ENCODE measurements at regions not wholly inside any gene's neighbourhood (a gene's known extent, or its start where the extent isn't known, plus 50 kb on each side); places are given as distances from the start of the nearest gene placed in this dataset.
"Not testable (repeated sequence)": the region's sequence is repeated elsewhere in the genome, so short reads cannot be mapped to it uniquely, and the experiment has no call there.

DNA sequence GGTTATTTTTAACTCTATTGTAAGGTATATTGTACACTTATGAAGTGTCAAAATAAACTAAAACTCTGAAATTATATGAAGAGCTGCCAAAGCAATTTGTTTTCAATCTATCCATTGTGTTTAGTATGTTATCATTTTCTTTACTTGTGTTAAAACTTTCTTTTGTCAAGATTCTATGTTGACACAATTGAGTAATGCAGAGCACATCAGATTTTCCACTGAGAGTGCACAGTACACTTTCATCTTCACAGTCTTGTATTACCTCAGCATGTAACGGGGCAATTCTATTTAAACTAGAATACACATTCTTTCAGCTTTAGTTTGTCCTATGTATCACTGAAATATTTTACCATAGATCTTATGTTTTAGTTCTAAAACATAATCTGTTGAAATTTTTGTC, 304.4 kb upstream of the ZC3H15 start:
- TF ChIP-seq TSC22D4 (tag; IDR thresholded peaks at IDR 0.05), result no peak
- TF ChIP-seq, protein P1, sequence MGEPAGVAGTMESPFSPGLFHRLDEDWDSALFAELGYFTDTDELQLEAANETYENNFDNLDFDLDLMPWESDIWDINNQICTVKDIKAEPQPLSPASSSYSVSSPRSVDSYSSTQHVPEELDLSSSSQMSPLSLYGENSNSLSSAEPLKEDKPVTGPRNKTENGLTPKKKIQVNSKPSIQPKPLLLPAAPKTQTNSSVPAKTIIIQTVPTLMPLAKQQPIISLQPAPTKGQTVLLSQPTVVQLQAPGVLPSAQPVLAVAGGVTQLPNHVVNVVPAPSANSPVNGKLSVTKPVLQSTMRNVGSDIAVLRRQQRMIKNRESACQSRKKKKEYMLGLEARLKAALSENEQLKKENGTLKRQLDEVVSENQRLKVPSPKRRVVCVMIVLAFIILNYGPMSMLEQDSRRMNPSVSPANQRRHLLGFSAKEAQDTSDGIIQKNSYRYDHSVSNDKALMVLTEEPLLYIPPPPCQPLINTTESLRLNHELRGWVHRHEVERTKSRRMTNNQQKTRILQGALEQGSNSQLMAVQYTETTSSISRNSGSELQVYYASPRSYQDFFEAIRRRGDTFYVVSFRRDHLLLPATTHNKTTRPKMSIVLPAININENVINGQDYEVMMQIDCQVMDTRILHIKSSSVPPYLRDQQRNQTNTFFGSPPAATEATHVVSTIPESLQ (CRISPR knock-in tag; IDR thresholded peaks at IDR 0.05), result no peak
- no peak for TF ChIP-seq ZNF551 (CRISPR knock-in tag; IDR thresholded peaks at IDR 0.05)
- TF ChIP-seq HNRNPUL1 (IDR thresholded peaks at IDR 0.05; ENCODE audit: low read length), result no peak
- no peak for TF ChIP-seq NCOR1 (IDR thresholded peaks at IDR 0.05)
- TF ChIP-seq, protein P2, sequence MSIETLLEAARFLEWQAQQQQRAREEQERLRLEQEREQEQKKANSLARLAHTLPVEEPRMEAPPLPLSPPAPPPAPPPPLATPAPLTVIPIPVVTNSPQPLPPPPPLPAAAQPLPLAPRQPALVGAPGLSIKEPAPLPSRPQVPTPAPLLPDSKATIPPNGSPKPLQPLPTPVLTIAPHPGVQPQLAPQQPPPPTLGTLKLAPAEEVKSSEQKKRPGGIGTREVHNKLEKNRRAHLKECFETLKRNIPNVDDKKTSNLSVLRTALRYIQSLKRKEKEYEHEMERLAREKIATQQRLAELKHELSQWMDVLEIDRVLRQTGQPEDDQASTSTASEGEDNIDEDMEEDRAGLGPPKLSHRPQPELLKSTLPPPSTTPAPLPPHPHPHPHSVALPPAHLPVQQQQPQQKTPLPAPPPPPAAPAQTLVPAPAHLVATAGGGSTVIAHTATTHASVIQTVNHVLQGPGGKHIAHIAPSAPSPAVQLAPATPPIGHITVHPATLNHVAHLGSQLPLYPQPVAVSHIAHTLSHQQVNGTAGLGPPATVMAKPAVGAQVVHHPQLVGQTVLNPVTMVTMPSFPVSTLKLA (conservative IDR thresholded peaks at IDR 0.05), result no peak
- TF ChIP-seq, protein P3, sequence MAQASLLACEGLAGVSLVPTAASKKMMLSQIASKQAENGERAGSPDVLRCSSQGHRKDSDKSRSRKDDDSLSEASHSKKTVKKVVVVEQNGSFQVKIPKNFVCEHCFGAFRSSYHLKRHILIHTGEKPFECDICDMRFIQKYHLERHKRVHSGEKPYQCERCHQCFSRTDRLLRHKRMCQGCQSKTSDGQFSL (CRISPR knock-in tag; IDR thresholded peaks at IDR 0.05), result no peak
- TF ChIP-seq, protein P3 (tag; IDR thresholded peaks at IDR 0.05), result no peak
- no peak for TF ChIP-seq CBFA2T2 (conservative IDR thresholded peaks at IDR 0.05)
- TF ChIP-seq KHSRP (IDR thresholded peaks at IDR 0.05), result no peak
- no peak for TF ChIP-seq ZNF444 (CRISPR knock-in tag; IDR thresholded peaks at IDR 0.05)
- intact Hi-C loops (cut with micrococcal nuclease) (no loop called here), in situ Hi-C loops (cut with MboI) (no loop called here)
- H3K36me3 ChIP-seq (ENCODE audit: control insufficient read depth, insufficient read depth, low read length), result no peaks in the 10 kb centered on the region
- H3K4me2 ChIP-seq (ENCODE audit: insufficient read depth, low read length), result no peak overlapping the region
- H4K20me1 ChIP-seq (replicated peaks; ENCODE audit: control insufficient read depth, insufficient read depth, low read length), result no peaks in the 10 kb centered on the region
- no peak for FAIRE-seq
- CTCF ChIA-PET (ENCODE audit: low intra/inter-chr PET ratio), result no interaction called here
- no peak for DNase-seq (ENCODE audit: extremely low read depth in 1 of 4, low spot score in 3 of 4)
- H2AFZ ChIP-seq (ENCODE audit: low read depth, low read length), result no peak overlapping the region
- no TSS peak for BruUV-seq (replicated peaks)
- no peak for ATAC-seq
- no peaks in the 10 kb centered on the region for H3K27me3 ChIP-seq (ENCODE audit: control insufficient read depth in 2 of 2, insufficient read depth in 2 of 2, low read length in 2 of 2)
- no peaks in the 10 kb centered on the region for H3K79me2 ChIP-seq (ENCODE audit: control insufficient read depth, insufficient read depth, low read length)
- H3K4me1 ChIP-seq (replicated peaks in 1 of 2; ENCODE audit: control insufficient read depth in 2 of 2, insufficient read depth in 2 of 2, low read length in 2 of 2), result no peaks in the 10 kb centered on the region
- H3K4me3 ChIP-seq, result no peak overlapping the region
- 0% methylated on average over 1 of the region's 1 CpG for WGBS (ENCODE audit: insufficient coverage, low coverage, missing lambda C conversion rate)
- H3K9ac ChIP-seq (ENCODE audit: insufficient read depth in 1 of 2, low read depth in 2 of 2, low read length in 2 of 2), result no peak overlapping the region
- POLR2A ChIA-PET, result no interaction called here
- H3K9me3 ChIP-seq (replicated peaks; ENCODE audit: control insufficient read depth, insufficient read depth, low read depth, low read length), result peaks cover under 1% of the 10 kb centered on the region; the same call in 1 of the 2 replicates
- H3K27ac ChIP-seq (ENCODE audit: extremely low read depth, low read depth, low read length), result no peak overlapping the region
- H3K9me1 ChIP-seq (ENCODE audit: control insufficient read depth, insufficient read depth, low read length), result no peaks in the 10 kb centered on the region

DNA sequence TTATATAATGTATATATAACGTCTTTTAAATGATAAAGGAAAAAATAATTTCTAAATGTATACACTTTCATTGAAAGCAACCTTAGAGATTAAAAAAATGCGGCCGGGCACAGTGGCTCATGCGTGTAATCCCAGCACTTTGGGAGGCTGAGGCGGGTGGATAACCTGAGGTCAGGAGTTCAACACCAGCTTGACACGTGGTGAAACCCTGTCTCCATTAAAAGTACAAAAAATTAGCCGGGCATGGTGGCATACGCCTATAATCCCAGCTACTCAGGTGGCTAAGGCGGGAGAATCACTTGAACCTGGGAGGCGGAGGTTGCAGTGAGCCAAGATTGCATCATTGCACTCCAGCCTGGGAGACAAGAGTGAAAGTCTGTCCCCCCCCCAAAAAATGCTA, 303.7 kb upstream of the ZC3H15 start:
- intact Hi-C loops (cut with micrococcal nuclease); H3K4me2 ChIP-seq (ENCODE audit: insufficient read depth, low read length); H2AFZ ChIP-seq (ENCODE audit: low read depth, low read length); BruUV-seq (replicated peaks); CTCF ChIA-PET (ENCODE audit: low intra/inter-chr PET ratio); H3K9me3 ChIP-seq (replicated peaks; ENCODE audit: control insufficient read depth, insufficient read depth, low read depth, low read length); H3K36me3 ChIP-seq (ENCODE audit: control insufficient read depth, insufficient read depth, low read length); in situ Hi-C loops (cut with MboI); ATAC-seq; H3K9ac ChIP-seq (ENCODE audit: insufficient read depth in 1 of 2, low read depth in 2 of 2, low read length in 2 of 2); POLR2A ChIA-PET; H3K4me1 ChIP-seq (replicated peaks in 1 of 2; ENCODE audit: control insufficient read depth in 2 of 2, insufficient read depth in 2 of 2, low read length in 2 of 2); H3K79me2 ChIP-seq (ENCODE audit: control insufficient read depth, insufficient read depth, low read length); H3K27ac ChIP-seq (ENCODE audit: extremely low read depth, low read depth, low read length); DNase-seq (ENCODE audit: extremely low read depth in 1 of 4, low spot score in 3 of 4); FAIRE-seq; H3K27me3 ChIP-seq (ENCODE audit: control insufficient read depth in 2 of 2, insufficient read depth in 2 of 2, low read length in 2 of 2); H3K4me3 ChIP-seq; H4K20me1 ChIP-seq (replicated peaks; ENCODE audit: control insufficient read depth, insufficient read depth, low read length); H3K9me1 ChIP-seq (ENCODE audit: control insufficient read depth, insufficient read depth, low read length): not testable (repeated sequence)
- WGBS (ENCODE audit: insufficient coverage, low coverage, missing lambda C conversion rate), result under 1% methylated on average over 10 of the region's 10 CpGs
